Glomerular endothelial cell (primary cell): ENCODE measurements at regions not wholly inside any gene's neighbourhood (a gene's known extent, or its start where the extent isn't known, plus 50 kb on each side); places are given as distances from the start of the nearest gene placed in this dataset.
A peak's percentile ranks its signal among the peaks of the same experiment; 100 is the strongest.

Source experiments
- DNase-seq: peaks from one replicate; pipeline ENCODE4 v3.0.0-alpha.2; 2011; ENCODE audit warnings: low read depth, low spot score; ENCODE audit errors: extremely low read depth

- DNase-seq = no peak
These were observed 150.4 kb upstream of the GAREM1 start for GRCh38 chr18:32621034-32621433.

- DNase-seq = no peak
These were observed 147.9 kb upstream of the GAREM1 start for GRCh38 chr18:32618546-32618945.

DNA sequence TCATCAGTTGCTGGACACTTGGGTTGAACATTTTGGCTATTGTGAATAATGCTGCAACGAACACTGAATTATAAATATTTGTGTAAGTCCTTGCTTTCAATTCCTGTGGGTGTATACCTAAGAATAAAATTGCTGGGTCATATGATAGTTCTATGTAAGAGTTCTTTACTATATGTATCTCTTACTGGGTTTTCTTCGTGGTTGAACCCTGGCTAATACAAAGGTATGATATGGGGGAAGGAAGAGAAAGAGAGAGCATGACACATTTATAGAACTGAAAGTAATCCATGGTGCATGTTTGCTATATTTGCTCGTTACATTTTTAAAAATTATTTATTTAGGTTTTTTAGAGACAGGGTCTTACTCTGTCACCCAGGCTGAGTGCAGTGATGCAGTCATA lies 143.1 kb upstream of the GAREM1 start:
- no peak for DNase-seq

- DNase-seq = no peak
These were observed 142.0 kb upstream of the GAREM1 start for GRCh38 chr18:32612651-32613050.

DNA sequence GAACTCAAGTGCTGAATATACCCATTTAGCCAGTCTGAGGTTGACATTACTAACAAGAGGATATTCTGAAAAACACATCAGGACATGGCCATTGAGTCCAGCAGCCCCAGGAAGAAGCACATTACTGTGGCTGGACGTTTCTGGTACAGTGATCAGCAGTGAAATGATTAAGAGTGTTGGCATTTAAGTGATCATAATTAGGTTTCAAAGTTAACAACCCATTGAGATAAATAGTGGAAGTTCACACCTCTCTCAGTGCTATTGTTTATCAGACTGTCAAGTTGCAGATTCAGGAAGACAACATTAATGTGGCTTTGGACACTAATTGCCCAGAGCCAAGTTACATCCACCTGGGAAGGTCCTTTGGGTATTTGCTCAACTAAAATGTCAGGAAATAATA lies 139.5 kb upstream of the GAREM1 start:
- no peak for DNase-seq

DNA sequence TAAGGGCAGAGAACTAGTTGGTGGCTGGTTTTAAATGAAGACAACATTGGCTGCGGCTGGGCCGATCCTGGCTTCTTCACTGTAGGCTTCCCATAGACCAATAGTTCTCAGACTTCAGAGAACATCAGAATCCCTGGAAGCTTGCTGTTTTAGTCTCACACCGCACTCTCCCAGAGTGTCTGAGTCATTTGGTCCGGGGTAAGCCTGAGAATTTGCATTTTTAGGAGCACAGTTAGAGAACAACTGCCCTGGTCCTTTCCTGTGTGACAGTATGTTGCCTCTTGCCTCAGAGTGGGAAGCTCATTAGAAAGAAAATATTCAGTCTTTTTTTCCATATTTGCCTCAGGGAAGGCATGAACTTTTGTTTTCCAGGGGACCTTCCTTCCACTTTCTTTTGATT lies 137.1 kb upstream of the GAREM1 start:
- DNase-seq = no peak

- DNase-seq = no peak
These were observed 127.5 kb upstream of the GAREM1 start for GRCh38 chr18:32598144-32598543.

DNA sequence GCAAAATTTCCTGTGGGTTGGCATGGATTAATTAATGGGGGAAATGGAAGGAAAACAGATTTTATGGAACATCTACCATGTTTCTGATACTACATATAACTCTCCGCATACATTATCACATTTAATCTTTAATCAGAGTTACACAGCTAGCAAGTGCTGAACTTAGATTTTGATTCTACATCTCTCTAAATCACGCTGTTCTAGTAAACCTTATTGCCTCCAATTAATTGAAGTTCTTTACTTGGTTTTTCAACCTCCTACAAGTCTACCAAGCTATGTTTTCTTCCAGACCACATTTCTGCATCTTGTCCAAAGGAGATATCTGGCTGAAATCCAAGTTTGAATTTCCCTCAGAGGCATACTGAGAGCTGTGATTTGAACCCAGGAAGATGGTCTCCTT lies 125.8 kb upstream of the GAREM1 start:
- DNase-seq = no peak

GRCh38 chr18:32595832-32596231 lies 125.2 kb upstream of the GAREM1 start:
- no peak for DNase-seq

- DNase-seq = no peak
These were observed 117.5 kb upstream of the GAREM1 start for GRCh38 chr18:32588191-32588590.

DNA sequence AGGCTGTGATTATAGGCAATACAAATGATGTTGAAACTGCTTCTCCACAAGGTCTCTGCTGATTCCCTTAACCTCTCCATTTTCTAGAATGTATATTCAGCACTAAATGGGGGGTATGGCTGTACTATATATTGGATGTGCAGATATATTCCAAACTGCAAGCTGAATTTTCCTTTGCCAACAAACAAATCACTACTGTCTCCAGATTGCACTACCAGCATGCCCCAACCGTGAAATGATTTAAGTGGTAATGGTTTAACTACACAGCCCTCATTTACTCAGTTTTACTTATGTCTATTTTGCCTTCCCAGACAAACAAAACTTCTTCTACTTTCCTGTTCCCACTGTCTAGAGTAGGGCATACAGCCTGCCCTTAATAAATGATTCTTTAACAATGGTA lies 112.7 kb upstream of the GAREM1 start:
- no peak for DNase-seq

DNA sequence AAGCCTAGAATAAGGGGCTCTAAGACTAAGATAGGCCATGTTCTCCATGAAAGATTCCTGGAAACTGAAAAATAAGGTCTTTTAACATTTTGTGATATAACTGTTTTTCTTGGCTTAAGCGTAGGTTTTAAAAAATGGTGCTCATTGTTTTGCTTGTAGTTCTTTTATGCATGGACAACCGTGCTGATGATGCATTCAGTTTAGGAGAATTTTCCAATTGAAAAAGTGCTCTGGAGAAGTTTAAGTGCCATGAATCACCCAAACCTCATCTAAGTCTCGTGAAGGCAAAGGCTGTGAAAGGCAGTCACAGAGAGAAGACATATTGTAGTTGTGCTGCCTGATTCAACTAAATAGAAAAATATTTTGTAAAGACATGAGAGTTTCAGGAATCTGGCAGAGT lies 111.8 kb upstream of the GAREM1 start:
- DNase-seq = no peak

DNA sequence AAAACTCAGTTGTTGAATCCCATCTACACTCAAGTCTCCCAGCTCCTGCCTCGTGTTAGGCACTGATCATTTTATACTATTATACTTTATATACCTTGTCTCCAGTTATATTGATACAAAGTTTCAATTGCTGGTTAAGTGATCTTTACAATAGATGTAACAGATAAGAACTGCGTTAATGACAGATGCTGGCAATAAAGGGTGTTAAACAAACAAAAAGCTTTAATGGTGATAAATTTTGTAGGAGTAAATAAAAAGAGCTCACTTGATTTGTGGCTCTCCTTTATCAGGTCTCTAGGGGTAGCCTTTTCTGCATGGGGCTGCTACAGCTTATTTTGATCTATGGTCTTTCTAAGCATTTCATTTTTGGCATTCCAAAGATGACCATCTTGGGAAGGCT lies 106.9 kb upstream of the GAREM1 start:
- no peak for DNase-seq

DNA sequence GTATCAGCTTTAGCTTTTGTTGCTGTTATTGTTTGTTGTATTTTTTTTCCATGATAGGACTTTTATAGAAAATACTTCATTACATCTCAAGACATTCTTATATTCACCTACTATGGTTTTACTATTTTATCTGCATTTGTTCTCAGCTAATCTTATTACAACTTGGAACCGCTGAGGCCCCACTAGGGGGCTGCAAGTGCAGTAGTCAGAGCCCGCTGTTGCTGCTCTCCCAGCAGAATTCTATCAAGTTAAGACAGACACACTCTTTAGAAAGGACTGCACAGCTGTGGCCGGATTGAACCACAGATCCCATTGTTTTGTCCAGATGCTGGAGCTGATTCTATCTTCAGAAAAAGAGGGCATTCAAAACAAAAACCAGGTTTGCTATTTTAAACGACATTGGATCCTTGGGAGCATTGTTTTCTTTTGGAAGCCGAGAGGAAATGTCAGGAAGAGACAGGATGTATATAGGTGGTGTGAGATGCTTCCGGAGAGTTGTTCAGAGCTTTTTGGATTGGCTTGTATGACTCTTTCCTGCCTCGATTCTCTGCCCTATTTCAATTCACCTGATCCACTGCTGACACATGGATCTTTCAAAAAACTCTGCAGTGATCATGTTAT lies 105.7 kb upstream of the GAREM1 start:
- DNase-seq = no peak

- no peak for DNase-seq
These were observed 96.3 kb upstream of the GAREM1 start for GRCh38 chr18:32566960-32567359.

- DNase-seq = no peak
These were observed 83.1 kb upstream of the GAREM1 start for GRCh38 chr18:32553640-32554365.

DNA sequence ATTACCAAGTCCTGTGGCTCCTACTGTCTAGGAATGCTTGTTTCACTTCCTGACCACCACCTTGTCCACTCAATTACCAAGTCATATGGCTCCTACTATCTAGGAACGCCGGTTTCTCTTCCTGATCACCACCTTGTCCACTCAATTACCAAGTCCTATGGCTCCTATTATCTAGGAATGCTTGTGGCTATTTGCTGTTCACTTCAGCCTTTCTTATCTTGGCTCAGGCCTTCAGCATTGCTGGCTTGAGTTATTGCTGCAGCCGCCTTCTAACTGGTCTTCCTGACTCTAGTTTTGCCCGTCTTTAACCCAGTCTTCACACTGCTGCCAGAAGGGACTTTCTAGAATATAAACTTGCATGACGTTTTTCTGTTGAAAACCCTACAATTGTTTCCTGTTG lies 82.5 kb upstream of the GAREM1 start:
- DNase-seq = no peak

GRCh38 chr18:32552421-32553030 lies 81.8 kb upstream of the GAREM1 start:
- peak; percentile 60 for DNase-seq

DNA sequence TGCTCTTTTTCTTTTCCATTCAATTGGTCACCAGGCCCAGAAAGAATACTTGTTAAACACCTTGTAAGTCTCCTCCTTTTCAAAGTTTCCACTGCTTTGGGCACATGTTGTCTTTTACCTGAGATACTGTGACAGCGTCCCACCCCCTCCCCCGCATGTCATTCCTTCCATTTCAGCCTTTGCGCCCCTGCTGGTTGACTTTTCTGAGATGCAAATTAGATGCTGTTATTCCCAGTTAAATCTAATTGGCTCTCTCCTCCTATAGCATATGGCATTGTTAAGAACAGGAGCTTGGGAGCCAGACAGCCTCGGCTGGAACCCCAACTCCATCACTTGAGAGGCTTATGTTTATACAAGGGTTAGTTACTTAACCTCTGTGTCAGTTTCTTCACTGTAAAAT lies 80.3 kb upstream of the GAREM1 start:
- DNase-seq = no peak

GRCh38 chr18:32549248-32550110 lies 78.8 kb upstream of the GAREM1 start:
- peak; percentile 10 for DNase-seq

- DNase-seq = no peak
These were observed 78.0 kb upstream of the GAREM1 start for GRCh38 chr18:32548688-32549087.
